ENCODE measurements at regions not wholly inside any gene's neighbourhood (a gene's known extent, or its start where the extent isn't known, plus 50 kb on each side); places are given as distances from the start of the nearest gene placed in this dataset.
"Not testable (repeated sequence)": the region's sequence is repeated elsewhere in the genome, so short reads cannot be mapped to it uniquely, and the experiment has no call there.

DNA sequence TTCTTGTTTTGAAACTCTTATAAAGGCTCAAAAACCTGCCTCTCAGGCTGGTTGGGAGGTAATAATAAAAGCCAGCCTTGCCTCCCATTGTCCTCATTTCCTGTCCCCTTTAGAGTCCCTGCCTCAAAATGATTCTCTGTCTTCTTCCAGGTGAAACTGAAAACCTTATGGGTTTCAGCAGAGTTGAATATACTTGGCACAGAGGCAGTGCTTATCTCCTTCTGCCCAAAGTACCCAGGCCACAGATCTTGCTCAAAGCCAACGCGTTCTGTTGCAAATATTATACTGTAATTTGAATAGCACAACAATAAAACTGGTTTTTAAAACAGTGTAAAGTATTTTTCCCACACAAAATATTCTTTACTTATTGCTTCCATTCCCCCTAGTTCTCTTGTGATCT, 183.1 kb upstream of the GIMD1 start:
- H3K27me3 ChIP-seq (ENCODE audit: insufficient read depth, low read length): no peaks in the 10 kb centered on the region
- H3K4me1 ChIP-seq (ENCODE audit: insufficient read depth, low read length): no peaks in the 10 kb centered on the region
- no peaks in the 10 kb centered on the region for H3K9me3 ChIP-seq (ENCODE audit: low read length)
- no peaks in the 10 kb centered on the region for H3K36me3 ChIP-seq (ENCODE audit: insufficient read depth, low read length)
- no peak overlapping the region for H2AFZ ChIP-seq (ENCODE audit: low read depth, low read length)
- H3K4me3 ChIP-seq (ENCODE audit: low read length): no peak overlapping the region

GRCh38 chr4:106548446-106549044, 180.0 kb upstream of the GIMD1 start:
- Histone ChIP-seq H3K4me3 (ENCODE audit: low read length) (no peak overlapping the region), H3K9me3 (ENCODE audit: low read length) (no peaks in the 10 kb centered on the region), H3K36me3 (ENCODE audit: insufficient read depth, low read length) (no peaks in the 10 kb centered on the region), H3K4me1 (ENCODE audit: insufficient read depth, low read length) (no peaks in the 10 kb centered on the region), H2AFZ (ENCODE audit: low read depth, low read length) (no peak overlapping the region), H3K27me3 (ENCODE audit: insufficient read depth, low read length) (no peaks in the 10 kb centered on the region)

GRCh38 chr4:106546370-106546769, 177.8 kb upstream of the GIMD1 start:
- Histone ChIP-seq H2AFZ (ENCODE audit: low read depth, low read length) (no peak overlapping the region), H3K36me3 (ENCODE audit: insufficient read depth, low read length) (no peaks in the 10 kb centered on the region), H3K4me3 (ENCODE audit: low read length) (no peak overlapping the region), H3K27me3 (ENCODE audit: insufficient read depth, low read length) (no peaks in the 10 kb centered on the region), H3K4me1 (ENCODE audit: insufficient read depth, low read length) (no peaks in the 10 kb centered on the region), H3K9me3 (ENCODE audit: low read length) (no peaks in the 10 kb centered on the region)

- H3K27me3 ChIP-seq (ENCODE audit: insufficient read depth, low read length); H3K4me3 ChIP-seq (ENCODE audit: low read length); H2AFZ ChIP-seq (ENCODE audit: low read depth, low read length); H3K36me3 ChIP-seq (ENCODE audit: insufficient read depth, low read length); H3K4me1 ChIP-seq (ENCODE audit: insufficient read depth, low read length); H3K9me3 ChIP-seq (ENCODE audit: low read length): not testable (repeated sequence)
Observed at GRCh38 chr4:106542609-106543008, 174.0 kb upstream of the GIMD1 start.

GRCh38 chr4:106541253-106541652, 172.7 kb upstream of the GIMD1 start:
- Histone ChIP-seq H3K4me1 (ENCODE audit: insufficient read depth, low read length) (no peaks in the 10 kb centered on the region), H2AFZ (ENCODE audit: low read depth, low read length) (no peak overlapping the region), H3K9me3 (ENCODE audit: low read length) (no peaks in the 10 kb centered on the region), H3K4me3 (ENCODE audit: low read length) (no peak overlapping the region), H3K36me3 (ENCODE audit: insufficient read depth, low read length) (no peaks in the 10 kb centered on the region), H3K27me3 (ENCODE audit: insufficient read depth, low read length) (no peaks in the 10 kb centered on the region)

- no peak overlapping the region for H3K4me3 ChIP-seq (ENCODE audit: low read length)
- H3K4me1 ChIP-seq (ENCODE audit: insufficient read depth, low read length): no peaks in the 10 kb centered on the region
- H2AFZ ChIP-seq (ENCODE audit: low read depth, low read length): no peak overlapping the region
- no peaks in the 10 kb centered on the region for H3K9me3 ChIP-seq (ENCODE audit: low read length)
- no peaks in the 10 kb centered on the region for H3K27me3 ChIP-seq (ENCODE audit: insufficient read depth, low read length)
- no peaks in the 10 kb centered on the region for H3K36me3 ChIP-seq (ENCODE audit: insufficient read depth, low read length)
Observed at GRCh38 chr4:106530821-106531220, 162.2 kb upstream of the GIMD1 start.

- H2AFZ ChIP-seq (ENCODE audit: low read depth, low read length): no peak overlapping the region
- H3K4me1 ChIP-seq (ENCODE audit: insufficient read depth, low read length): no peaks in the 10 kb centered on the region
- H3K4me3 ChIP-seq (ENCODE audit: low read length): no peak overlapping the region
- H3K27me3 ChIP-seq (ENCODE audit: insufficient read depth, low read length): no peaks in the 10 kb centered on the region
- H3K36me3 ChIP-seq (ENCODE audit: insufficient read depth, low read length): no peaks in the 10 kb centered on the region
- H3K9me3 ChIP-seq (ENCODE audit: low read length): no peaks in the 10 kb centered on the region
Observed at GRCh38 chr4:106530024-106530361, 161.4 kb upstream of the GIMD1 start.

GRCh38 chr4:106529348-106530023, 160.9 kb upstream of the GIMD1 start:
- no peak overlapping the region for H2AFZ ChIP-seq (ENCODE audit: low read depth, low read length)

DNA sequence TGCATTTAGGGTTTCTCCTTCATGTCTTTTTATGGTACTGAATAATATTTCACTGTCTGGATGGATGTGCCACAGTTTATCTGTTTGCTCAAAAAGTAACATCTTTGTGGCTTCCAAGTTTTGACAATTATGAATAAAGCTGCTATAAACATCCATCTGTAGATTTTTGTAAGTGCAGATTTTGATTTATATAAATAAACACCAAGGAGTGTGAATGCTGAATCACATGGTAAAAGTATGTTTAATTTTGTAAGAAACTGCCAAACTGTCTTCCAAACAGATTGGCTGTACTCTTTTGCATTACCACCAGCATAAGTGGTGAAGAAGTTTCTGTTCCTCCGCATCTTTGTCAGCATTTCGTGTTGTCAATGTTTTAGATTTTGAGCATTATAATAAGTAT, 158.7 kb upstream of the GIMD1 start:
- Histone ChIP-seq H3K4me1 (ENCODE audit: insufficient read depth, low read length) (no peaks in the 10 kb centered on the region), H3K27me3 (ENCODE audit: insufficient read depth, low read length) (no peaks in the 10 kb centered on the region), H3K4me3 (ENCODE audit: low read length) (no peak overlapping the region), H3K36me3 (ENCODE audit: insufficient read depth, low read length) (no peaks in the 10 kb centered on the region), H3K9me3 (ENCODE audit: low read length) (no peaks in the 10 kb centered on the region), H2AFZ (ENCODE audit: low read depth, low read length) (no peak overlapping the region)

More at GRCh38 chr4:106529348-106530023, 160.9 kb upstream of the GIMD1 start:
- H3K4me1 ChIP-seq (ENCODE audit: insufficient read depth, low read length): no peaks in the 10 kb centered on the region
- no peaks in the 10 kb centered on the region for H3K36me3 ChIP-seq (ENCODE audit: insufficient read depth, low read length)
- H3K9me3 ChIP-seq (ENCODE audit: low read length): no peaks in the 10 kb centered on the region
- H3K27me3 ChIP-seq (ENCODE audit: insufficient read depth, low read length): no peaks in the 10 kb centered on the region
- no peak overlapping the region for H3K4me3 ChIP-seq (ENCODE audit: low read length)

DNA sequence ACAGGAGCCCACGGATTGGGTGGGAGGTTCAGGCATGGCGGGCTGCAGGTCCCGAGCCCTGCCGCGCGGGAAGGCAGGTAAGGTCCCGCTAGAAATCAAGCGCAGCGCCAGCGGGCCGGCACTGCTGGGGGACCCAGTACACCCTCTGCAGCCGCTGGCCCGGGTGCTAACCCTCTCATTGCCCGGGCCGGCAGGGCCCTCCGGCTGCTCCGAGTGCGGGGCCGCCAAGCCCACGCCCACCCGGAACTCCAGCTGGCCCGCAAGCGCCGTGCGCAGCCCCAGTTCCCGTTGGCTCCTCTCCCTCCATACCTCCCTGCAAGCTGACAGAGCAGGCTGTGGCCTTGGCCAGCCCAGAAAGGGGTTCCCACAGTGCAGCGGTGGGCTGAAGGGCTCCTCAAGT, 156.8 kb upstream of the GIMD1 start:
- H3K4me3 ChIP-seq (ENCODE audit: low read length); H3K36me3 ChIP-seq (ENCODE audit: insufficient read depth, low read length); H3K27me3 ChIP-seq (ENCODE audit: insufficient read depth, low read length); H3K4me1 ChIP-seq (ENCODE audit: insufficient read depth, low read length); H2AFZ ChIP-seq (ENCODE audit: low read depth, low read length); H3K9me3 ChIP-seq (ENCODE audit: low read length): not testable (repeated sequence)

DNA sequence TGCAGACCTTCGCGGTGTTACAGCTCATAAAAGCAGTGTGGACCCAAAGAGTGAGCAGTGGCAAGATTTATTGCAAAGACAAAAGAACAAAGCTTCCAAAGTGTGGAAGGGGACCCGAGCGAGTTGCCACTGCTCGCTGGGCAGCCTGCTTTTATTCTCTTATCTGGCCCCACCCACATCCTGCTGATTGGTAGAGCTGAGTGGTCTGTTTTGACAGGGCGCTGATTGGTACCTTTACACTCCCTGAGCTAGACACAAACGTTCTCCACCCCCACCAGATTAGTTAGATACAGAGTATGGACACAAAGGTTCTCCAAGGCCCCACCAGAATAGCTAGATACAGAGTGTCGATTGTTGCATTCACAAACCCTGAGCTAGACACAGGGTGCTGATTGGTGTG, 156.2 kb upstream of the GIMD1 start:
- H3K9me3 ChIP-seq (ENCODE audit: low read length); H3K4me1 ChIP-seq (ENCODE audit: insufficient read depth, low read length); H2AFZ ChIP-seq (ENCODE audit: low read depth, low read length): not testable (repeated sequence)

DNA sequence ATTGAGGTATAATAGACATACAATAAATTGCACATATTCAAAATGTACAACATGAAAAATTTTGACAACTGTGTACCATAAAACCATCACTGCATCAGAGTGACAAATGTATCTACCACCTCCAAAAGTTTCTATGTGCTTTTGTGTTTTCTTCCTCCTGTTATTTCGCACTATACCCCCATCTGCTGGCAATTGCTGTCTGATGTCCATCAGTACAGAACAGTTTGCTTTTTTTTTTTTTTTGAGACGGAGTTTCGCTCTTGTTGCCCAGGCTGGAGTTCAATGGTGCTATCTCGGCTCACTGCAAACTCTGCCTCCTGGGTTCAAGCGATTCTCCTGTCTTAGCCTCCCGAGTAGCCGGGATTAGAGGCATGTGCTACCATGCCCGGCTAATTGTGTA, 154.3 kb upstream of the GIMD1 start:
- no peak overlapping the region for H3K4me3 ChIP-seq (ENCODE audit: low read length)
- H3K4me1 ChIP-seq (ENCODE audit: insufficient read depth, low read length): no peaks in the 10 kb centered on the region
- H3K36me3 ChIP-seq (ENCODE audit: insufficient read depth, low read length): no peaks in the 10 kb centered on the region
- H2AFZ ChIP-seq (ENCODE audit: low read depth, low read length): no peak overlapping the region
- no peaks in the 10 kb centered on the region for H3K27me3 ChIP-seq (ENCODE audit: insufficient read depth, low read length)
- H3K9me3 ChIP-seq (ENCODE audit: low read length): no peaks in the 10 kb centered on the region

More for the DNA sequence above, 156.2 kb upstream of the GIMD1 start:
- not testable (repeated sequence) for H3K36me3 ChIP-seq (ENCODE audit: insufficient read depth, low read length); H3K4me3 ChIP-seq (ENCODE audit: low read length); H3K27me3 ChIP-seq (ENCODE audit: insufficient read depth, low read length)

- Histone ChIP-seq H3K4me1 (ENCODE audit: insufficient read depth, low read length) (no peaks in the 10 kb centered on the region), H3K9me3 (ENCODE audit: low read length) (no peaks in the 10 kb centered on the region), H3K4me3 (ENCODE audit: low read length) (no peak overlapping the region), H3K36me3 (ENCODE audit: insufficient read depth, low read length) (no peaks in the 10 kb centered on the region), H2AFZ (ENCODE audit: low read depth, low read length) (no peak overlapping the region), H3K27me3 (ENCODE audit: insufficient read depth, low read length) (no peaks in the 10 kb centered on the region)
Observed at GRCh38 chr4:106512706-106513105, 144.1 kb upstream of the GIMD1 start.

GRCh38 chr4:106507440-106507839, 138.9 kb upstream of the GIMD1 start:
- no peaks in the 10 kb centered on the region for H3K36me3 ChIP-seq (ENCODE audit: insufficient read depth, low read length)
- no peaks in the 10 kb centered on the region for H3K4me1 ChIP-seq (ENCODE audit: insufficient read depth, low read length)

More at GRCh38 chr4:106507440-106507839, 138.9 kb upstream of the GIMD1 start:
- Histone ChIP-seq H3K27me3 (ENCODE audit: insufficient read depth, low read length) (peaks cover 4% of the 10 kb centered on the region), H3K9me3 (ENCODE audit: low read length) (no peaks in the 10 kb centered on the region), H2AFZ (ENCODE audit: low read depth, low read length) (no peak overlapping the region), H3K4me3 (ENCODE audit: low read length) (no peak overlapping the region)

All from neuron (in vitro differentiated cells).